A673 (cell line): ENCODE measurements at regions not wholly inside any gene's neighbourhood (a gene's known extent, or its start where the extent isn't known, plus 50 kb on each side); places are given as distances from the start of the nearest gene placed in this dataset.
"Not testable (repeated sequence)": the region's sequence is repeated elsewhere in the genome, so short reads cannot be mapped to it uniquely, and the experiment has no call there.

ENCODE experiments used
- BruUV-seq: library from RNA; stranded (reverse); fragments of 400-500 nt; replicated peaks from 2 replicates; lab custom pipeline; 2021; lab: Mats Ljungman, UMichigan
- CTCF ChIA-PET: fragments of 300-600 bp; sonication (Branson Sonifier 250); formaldehyde crosslinking; loops from one replicate; lab custom pipeline; 2022; ENCODE audit warnings: antibody characterized with exemption; lab: Charles Lee
- POLR2A ChIA-PET: fragments of 300-600 bp; sonication (Branson Sonifier 250); formaldehyde crosslinking; loops from one replicate; lab custom pipeline; 2022; ENCODE audit warnings: antibody characterized with exemption; ENCODE audit not compliant: low non-redundant PET; lab: Charles Lee
- DNase-seq: peaks from one replicate; pipeline ENCODE4 v3.0.0-alpha.2; 2015; ENCODE audit warnings: low spot score
- H3K27ac ChIP-seq: fragments of 200-600 bp; sonication (generic); 2 replicates; pipeline ENCODE4 v1.5.1; 2016; ENCODE audit warnings: mixed run types, low read depth, mild to moderate bottlenecking, mixed read lengths, antibody characterized with exemption, low read length; ENCODE audit not compliant: poor library complexity, severe bottlenecking
- H3K27me3 ChIP-seq: fragments of 200-600 bp; sonication (generic); replicated peaks from 2 replicates; pipeline ENCODE4 v1.6.1; 2017; ENCODE audit warnings: mixed run types, low read depth, mild to moderate bottlenecking, mixed read lengths, antibody characterized with exemption, low read length; ENCODE audit not compliant: insufficient read depth, poor library complexity
- H3K36me3 ChIP-seq: fragments of 200-600 bp; sonication (generic); 2 replicates; pipeline ENCODE4 v1.6.1; 2016; ENCODE audit warnings: mixed run types, mild to moderate bottlenecking, mixed read lengths, antibody characterized with exemption, low read length; ENCODE audit not compliant: insufficient read depth, poor library complexity, severe bottlenecking
- H3K4me1 ChIP-seq: fragments of 200-600 bp; sonication (generic); 2 replicates; pipeline ENCODE4 v1.6.1; 2017; ENCODE audit warnings: mixed run types, mild to moderate bottlenecking, mixed read lengths, antibody characterized with exemption, low read length; ENCODE audit not compliant: insufficient read depth, poor library complexity, severe bottlenecking
- H3K4me3 ChIP-seq: fragments of 200-600 bp; sonication (generic); 2 replicates; pipeline ENCODE4 v1.5.1; 2016; ENCODE audit warnings: low read depth, mixed run types, mild to moderate bottlenecking, mixed read lengths, low read length; ENCODE audit not compliant: poor library complexity, severe bottlenecking
- H3K9me3 ChIP-seq: fragments of 200-600 bp; sonication (generic); 2 replicates; pipeline ENCODE4 v1.6.1; 2016; ENCODE audit warnings: mixed run types, low read depth, mild to moderate bottlenecking, mixed read lengths, antibody characterized with exemption, low read length; ENCODE audit not compliant: poor library complexity, severe bottlenecking
- CTCF ChIP-seq: fragments of 300-800, 200-600 bp; sonication (generic); conservative IDR thresholded peaks from 2 replicates; pipeline ENCODE4 v1.5.1; 2017; ENCODE audit warnings: low read depth, mild to moderate bottlenecking, antibody characterized with exemption, low read length, moderate library complexity, mixed read lengths
- EZH2 ChIP-seq: fragments of 200-600 bp; sonication (generic); IDR thresholded peaks from 2 replicates; pipeline ENCODE4 v1.6.1; 2017; ENCODE audit warnings: borderline replicate concordance, low read depth, mild to moderate bottlenecking, mixed read lengths, antibody characterized with exemption, low read length; ENCODE audit not compliant: poor library complexity, severe bottlenecking
- intact Hi-C: fragments of 100-400 bp; cut with micrococcal nuclease; formaldehyde crosslinking; loops from one replicate; pipeline ENCODE4 v1.10.0; 2022; ENCODE audit not compliant: unreplicated experiment

GRCh38 chr6:112967974-112968373 lies 620.8 kb downstream of the RFPL4B start:
- no peaks in the 10 kb centered on the region for H3K9me3 ChIP-seq
- POLR2A ChIA-PET = no interaction called here
- no peak overlapping the region for H3K27ac ChIP-seq
- no peak for DNase-seq
- H3K36me3 ChIP-seq = no peaks in the 10 kb centered on the region
- TF ChIP-seq EZH2 = no peak
- TF ChIP-seq CTCF = no peak
- BruUV-seq = no TSS peak
- no peaks in the 10 kb centered on the region for H3K27me3 ChIP-seq
- H3K4me3 ChIP-seq = no peak overlapping the region
- intact Hi-C loops = no loop called here
- CTCF ChIA-PET = no interaction called here
- no peaks in the 10 kb centered on the region for H3K4me1 ChIP-seq

GRCh38 chr6:112971651-112972050 lies 624.5 kb downstream of the RFPL4B start:
- TF ChIP-seq EZH2 (no peak), CTCF (no peak)

GRCh38 chr6:112974931-112975330 lies 627.8 kb downstream of the RFPL4B start:
- H3K36me3 ChIP-seq, H3K4me1 ChIP-seq, DNase-seq, H3K4me3 ChIP-seq, POLR2A ChIA-PET, H3K27ac ChIP-seq, H3K9me3 ChIP-seq, intact Hi-C loops, BruUV-seq, CTCF ChIA-PET, H3K27me3 ChIP-seq: not testable (repeated sequence)

More at GRCh38 chr6:112971651-112972050, 624.5 kb downstream of the RFPL4B start:
- ChIA-PET POLR2A (no interaction called here), CTCF (no interaction called here)
- Histone ChIP-seq H3K36me3 (no peaks in the 10 kb centered on the region), H3K27ac (no peak overlapping the region), H3K4me3 (no peak overlapping the region), H3K27me3 (no peaks in the 10 kb centered on the region), H3K4me1 (no peaks in the 10 kb centered on the region), H3K9me3 (no peaks in the 10 kb centered on the region)
- intact Hi-C loops = no loop called here
- BruUV-seq = no TSS peak
- DNase-seq = no peak

- CTCF ChIA-PET, H3K27me3 ChIP-seq, H3K4me3 ChIP-seq, H3K27ac ChIP-seq, H3K36me3 ChIP-seq, H3K9me3 ChIP-seq, DNase-seq, POLR2A ChIA-PET, BruUV-seq, H3K4me1 ChIP-seq, intact Hi-C loops: not testable (repeated sequence)
Measured at GRCh38 chr6:112976579-112976978, 629.4 kb downstream of the RFPL4B start.
